Dermis microvascular lymphatic vessel endothelial cell (primary cell): ENCODE measurements at regions not wholly inside any gene's neighbourhood (a gene's known extent, or its start where the extent isn't known, plus 50 kb on each side); places are given as distances from the start of the nearest gene placed in this dataset.
"Not testable (repeated sequence)": the region's sequence is repeated elsewhere in the genome, so short reads cannot be mapped to it uniquely, and the experiment has no call there.

Experiments
- DNase-seq, 2 donors: peaks; one replicate each; pipeline versions ENCODE4 v3.0.0 to v3.0.0-alpha.2; 2010; ENCODE audit warnings: low read depth in 2 of 2

GRCh38 chr6:118367314-118367713 is 180.8 kb upstream of the PLN start:
- no peak for DNase-seq

GRCh38 chr6:118370722-118371121 is 177.4 kb upstream of the PLN start:
- DNase-seq = no peak

- DNase-seq = no peak
These were observed 176.1 kb upstream of the PLN start for GRCh38 chr6:118371955-118372354.

GRCh38 chr6:118372413-118372812 is 175.7 kb upstream of the PLN start:
- DNase-seq = peak in 1 of 2 donors; percentile 13

- no peak for DNase-seq
These were observed 170.2 kb upstream of the PLN start for GRCh38 chr6:118377711-118378414.

- DNase-seq = not testable (repeated sequence)
These were observed 167.5 kb upstream of the PLN start for GRCh38 chr6:118380620-118381019.

- peak in 1 of 2 donors; percentile 25 for DNase-seq
These were observed 166.0 kb upstream of the PLN start for GRCh38 chr6:118382126-118382525.

GRCh38 chr6:118383924-118384323 is 164.2 kb upstream of the PLN start:
- no peak for DNase-seq

- DNase-seq = no peak
These were observed 161.1 kb upstream of the PLN start for GRCh38 chr6:118386975-118387374.

- peak; percentile 90 to 95 for DNase-seq
These were observed 160.0 kb upstream of the PLN start for GRCh38 chr6:118387921-118388701.

- no peak for DNase-seq
These were observed 157.0 kb upstream of the PLN start for GRCh38 chr6:118391086-118391485.

- no peak for DNase-seq
These were observed 154.0 kb upstream of the PLN start for GRCh38 chr6:118394106-118394505.

GRCh38 chr6:118396969-118397368 is 151.1 kb upstream of the PLN start:
- DNase-seq = no peak

- DNase-seq = no peak
These were observed 150.2 kb upstream of the PLN start for GRCh38 chr6:118397671-118398465.

- no peak for DNase-seq
These were observed 148.0 kb upstream of the PLN start for GRCh38 chr6:118400098-118400497.

GRCh38 chr6:118400582-118400981 is 147.5 kb upstream of the PLN start:
- no peak for DNase-seq

- no peak for DNase-seq
These were observed 146.6 kb upstream of the PLN start for GRCh38 chr6:118401325-118401975.

GRCh38 chr6:118403036-118403435 is 145.1 kb upstream of the PLN start:
- DNase-seq = no peak

GRCh38 chr6:118408863-118409262 is 139.2 kb upstream of the PLN start:
- DNase-seq = no peak

- no peak for DNase-seq
These were observed 138.1 kb upstream of the PLN start for GRCh38 chr6:118410001-118410400.
